ENCODE measurements at regions not wholly inside any gene's neighbourhood (a gene's known extent, or its start where the extent isn't known, plus 50 kb on each side); places are given as distances from the start of the nearest gene placed in this dataset.
"Not testable (repeated sequence)": the region's sequence is repeated elsewhere in the genome, so short reads cannot be mapped to it uniquely, and the experiment has no call there.

DNA sequence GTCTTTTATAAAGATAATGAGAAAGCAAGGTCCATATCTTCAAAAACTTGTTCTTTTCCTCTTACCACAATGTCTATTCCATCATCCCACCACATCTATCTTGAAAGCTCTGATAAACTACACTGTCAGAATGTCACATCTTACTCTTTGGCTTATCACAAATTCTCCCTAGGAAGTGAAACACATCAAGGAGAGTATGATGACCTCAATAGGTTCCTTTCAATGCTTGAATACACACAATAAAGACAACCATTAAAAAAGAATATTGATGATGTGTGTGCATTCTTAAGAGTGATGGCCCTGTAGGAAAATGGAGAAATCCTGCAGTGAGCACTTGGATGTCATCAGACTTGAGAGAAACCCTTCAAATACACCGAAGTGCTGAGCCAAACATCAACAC lies 918.1 kb upstream of the SORCS1 start:
- DNase-seq (ENCODE audit: low read depth): no peak

DNA sequence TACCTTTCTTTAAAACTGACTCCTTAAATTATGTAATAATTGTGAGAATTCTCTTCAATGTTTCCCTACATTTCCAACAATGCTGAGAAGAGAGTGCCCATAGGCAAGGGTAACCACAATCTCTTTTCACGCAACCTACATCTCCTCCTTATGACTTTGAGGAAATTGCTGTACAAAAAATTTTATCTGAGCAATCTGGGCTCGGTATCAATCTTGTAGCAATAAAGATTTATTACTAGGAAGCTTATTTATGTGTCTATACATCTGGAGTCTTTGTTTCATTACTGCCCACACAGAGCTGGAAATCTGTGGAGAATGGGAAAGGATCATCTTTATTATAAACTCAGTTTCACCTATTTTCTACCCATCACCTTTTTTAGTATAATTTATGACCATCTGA lies 913.8 kb upstream of the SORCS1 start:
- no peak for DNase-seq (ENCODE audit: low read depth)

DNA sequence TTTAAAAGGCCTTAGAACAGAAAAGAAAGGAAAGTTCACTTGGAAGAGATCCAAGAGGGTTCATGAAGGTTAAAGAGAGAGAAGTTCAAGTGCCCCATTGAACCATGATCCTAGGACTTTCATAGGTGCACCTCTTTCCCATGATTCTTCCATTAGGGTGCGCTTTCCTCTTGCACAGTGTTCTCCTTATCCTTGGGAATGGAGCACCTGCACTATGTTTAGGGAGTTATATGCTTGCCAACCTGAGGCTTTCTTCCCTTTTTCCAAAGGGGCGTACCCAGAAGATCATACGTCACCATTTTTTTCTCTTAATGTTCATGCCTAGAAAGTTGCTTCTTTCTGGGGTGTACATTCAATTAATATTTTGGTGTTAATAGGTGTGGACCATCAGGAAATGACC lies 908.0 kb upstream of the SORCS1 start:
- DNase-seq (ENCODE audit: low read depth): no peak

DNA sequence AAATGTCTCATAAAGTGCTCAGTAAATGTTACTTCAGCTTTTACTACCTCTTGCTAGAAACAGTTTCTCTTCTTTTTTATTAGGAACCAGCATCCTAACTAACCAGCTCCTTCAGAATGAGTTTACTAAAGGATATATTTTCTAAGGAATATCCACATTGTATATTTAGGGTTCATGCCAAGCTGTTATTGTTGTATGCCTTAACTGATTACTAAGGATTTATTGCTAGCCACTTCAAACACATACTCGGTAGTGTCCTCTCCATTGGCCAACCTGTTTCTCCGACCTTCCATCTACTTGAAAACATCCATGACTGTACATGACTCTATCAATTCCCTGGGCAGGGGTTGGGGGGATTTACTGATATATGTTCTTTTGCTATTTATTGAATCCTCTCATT lies 906.3 kb upstream of the SORCS1 start:
- DNase-seq (ENCODE audit: low read depth): no peak

DNA sequence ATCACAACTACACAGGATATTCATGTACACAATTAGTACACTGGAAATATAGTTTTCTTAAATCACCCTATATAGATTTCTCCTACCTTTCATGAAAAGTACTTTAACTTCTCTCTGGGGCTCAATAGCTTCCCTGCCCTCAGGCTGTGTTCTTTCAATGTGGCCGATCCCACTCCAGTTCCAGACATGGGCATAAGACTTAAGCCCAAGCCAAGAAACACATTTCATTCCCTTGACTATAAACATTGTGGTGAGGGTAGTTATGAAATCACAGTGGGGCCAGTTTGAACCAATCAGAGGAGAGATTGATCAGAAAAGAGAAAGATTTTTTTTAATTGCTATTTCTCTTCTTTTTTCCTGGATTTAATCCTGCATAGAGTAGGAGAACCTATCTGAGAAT lies 904.6 kb upstream of the SORCS1 start:
- DNase-seq (ENCODE audit: low read depth): no peak

DNA sequence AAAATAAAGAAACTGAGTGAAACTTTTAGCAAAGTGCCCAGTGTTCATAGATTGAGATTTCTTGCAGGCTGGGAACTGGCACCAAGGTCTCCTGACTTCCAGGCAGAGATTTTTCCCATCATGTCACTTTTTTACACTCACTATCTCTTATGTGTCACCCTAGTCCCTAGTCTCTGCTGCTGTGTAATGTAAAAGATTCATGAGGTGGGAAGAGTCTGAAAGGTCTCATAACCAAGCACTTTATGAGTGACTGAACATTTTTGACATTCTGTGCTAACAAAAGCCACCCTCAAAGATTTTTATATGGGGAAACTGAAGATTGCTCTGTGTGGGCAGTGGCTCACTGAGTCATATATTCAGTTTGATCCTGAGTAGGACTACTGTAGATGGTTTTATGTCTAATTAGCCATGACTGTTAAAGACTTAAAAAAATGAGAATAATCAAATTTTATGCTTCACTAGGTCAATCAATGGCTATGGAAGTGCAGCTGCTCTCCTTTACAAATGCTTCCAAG lies 900.3 kb upstream of the SORCS1 start:
- no peak for DNase-seq (ENCODE audit: low read depth)

DNA sequence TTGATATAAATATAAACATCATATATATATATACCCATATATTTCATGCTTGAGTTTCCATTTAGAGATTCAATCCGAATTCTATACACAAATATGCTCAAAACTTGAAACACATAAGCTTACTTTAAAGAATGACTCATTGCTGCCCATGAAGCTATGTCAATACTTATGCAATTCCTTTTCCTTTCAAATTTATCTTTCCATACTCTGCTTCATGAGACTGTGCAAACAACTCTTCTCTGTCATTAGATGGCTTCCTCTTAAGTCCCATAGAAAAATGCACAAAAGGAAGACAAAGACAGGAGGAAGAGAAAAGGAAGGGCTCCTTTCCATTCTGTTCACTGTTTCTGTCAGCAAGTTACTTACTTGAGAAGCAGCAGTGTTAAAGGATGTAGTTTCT lies 895.7 kb upstream of the SORCS1 start:
- no peak for DNase-seq (ENCODE audit: low read depth)

DNA sequence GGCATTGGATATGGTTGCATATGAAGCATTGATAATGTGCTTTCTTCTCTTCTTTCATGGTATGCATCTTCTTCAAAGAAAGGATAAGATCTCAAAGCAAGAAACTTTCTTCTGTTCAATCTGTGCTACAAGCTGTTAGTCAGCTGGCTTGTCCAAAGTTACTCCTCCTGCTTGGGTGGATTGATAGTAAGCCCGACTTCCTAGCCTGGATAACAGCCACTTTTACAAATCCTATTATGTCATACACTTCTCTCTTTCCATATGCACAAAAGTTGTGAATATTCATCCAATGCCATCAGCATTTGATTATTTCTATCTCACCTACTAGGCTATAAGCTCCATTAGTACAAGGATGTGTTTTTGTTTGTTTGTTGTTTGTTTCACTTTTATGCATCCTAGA lies 891.0 kb upstream of the SORCS1 start:
- no peak for DNase-seq (ENCODE audit: low read depth)

DNA sequence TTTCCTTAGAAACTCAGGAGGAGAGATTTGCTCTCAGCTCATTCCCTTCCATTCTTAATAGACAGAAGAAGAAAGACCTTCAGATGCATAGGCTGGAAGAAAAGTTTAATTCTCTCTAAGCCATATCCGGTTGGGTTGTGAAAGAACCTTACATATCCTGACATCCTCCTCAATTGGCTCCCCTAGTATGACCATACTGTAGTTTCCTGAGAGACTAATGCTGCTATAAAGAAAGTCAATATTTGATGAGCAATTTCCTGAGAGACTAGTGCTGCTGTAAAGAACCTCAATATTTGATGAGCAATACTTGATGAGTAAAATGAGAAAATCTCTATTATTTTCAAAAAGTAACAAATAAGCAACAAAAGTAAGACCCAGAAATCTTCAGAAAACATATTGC lies 888.5 kb upstream of the SORCS1 start:
- no peak for DNase-seq (ENCODE audit: low read depth)

DNA sequence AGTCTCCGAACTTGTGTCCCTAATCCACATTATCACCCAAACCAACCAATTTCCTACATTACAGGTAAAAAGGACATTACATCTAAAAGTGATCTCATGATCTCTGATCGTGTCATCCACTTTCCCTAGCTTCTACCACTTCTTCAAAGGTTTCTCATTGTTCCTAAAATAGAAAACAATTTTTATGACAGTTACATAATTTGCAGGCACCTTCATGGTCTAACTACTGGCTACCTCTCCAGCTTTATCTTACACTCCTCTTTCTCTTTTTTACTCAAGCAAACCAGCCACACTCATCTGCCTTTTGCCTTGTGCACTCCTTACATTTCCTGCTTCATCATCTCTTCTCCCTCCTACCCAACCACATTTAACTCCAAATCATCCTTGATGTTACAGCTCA lies 886.7 kb upstream of the SORCS1 start:
- no peak for DNase-seq (ENCODE audit: low read depth)

DNA sequence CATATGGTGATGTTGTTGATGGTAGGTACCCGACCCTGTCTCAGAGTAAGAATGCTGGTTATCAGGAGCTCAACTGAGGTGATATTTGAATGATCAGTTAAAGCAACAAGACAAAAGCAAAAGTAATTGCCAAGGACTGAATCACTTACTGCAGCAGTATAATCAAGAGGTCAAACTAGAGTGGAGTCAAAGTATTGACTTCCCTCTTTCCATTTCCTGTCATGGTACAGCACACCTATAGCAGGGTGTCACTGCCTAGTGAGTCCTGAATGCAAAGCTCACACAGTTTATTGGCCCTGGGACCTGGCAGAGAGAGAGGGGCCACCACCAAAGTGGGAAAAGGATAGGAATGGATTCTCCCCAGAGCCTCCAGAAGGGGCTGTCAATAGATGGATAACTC lies 886.1 kb upstream of the SORCS1 start:
- DNase-seq (ENCODE audit: low read depth): no peak

DNA sequence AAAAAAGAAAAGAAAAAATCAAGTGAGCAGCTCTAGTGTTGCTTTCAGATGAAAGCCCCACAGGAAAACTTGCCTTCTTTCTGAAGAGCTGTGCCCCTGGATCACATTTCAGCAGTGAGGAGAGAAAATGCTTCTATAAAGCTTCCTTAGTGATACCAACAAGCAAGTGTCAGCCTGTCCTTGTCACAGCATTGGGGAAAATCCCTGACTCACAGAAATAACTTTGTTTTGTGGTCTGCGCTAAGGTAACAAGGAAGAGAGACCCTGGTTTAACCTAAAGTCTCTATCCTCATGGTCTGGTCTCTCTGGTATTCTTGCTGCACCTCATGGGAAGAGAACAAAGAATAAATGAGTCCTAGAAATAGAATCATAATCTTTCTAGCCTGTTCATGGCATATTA lies 885.2 kb upstream of the SORCS1 start:
- DNase-seq (ENCODE audit: low read depth): no peak

DNA sequence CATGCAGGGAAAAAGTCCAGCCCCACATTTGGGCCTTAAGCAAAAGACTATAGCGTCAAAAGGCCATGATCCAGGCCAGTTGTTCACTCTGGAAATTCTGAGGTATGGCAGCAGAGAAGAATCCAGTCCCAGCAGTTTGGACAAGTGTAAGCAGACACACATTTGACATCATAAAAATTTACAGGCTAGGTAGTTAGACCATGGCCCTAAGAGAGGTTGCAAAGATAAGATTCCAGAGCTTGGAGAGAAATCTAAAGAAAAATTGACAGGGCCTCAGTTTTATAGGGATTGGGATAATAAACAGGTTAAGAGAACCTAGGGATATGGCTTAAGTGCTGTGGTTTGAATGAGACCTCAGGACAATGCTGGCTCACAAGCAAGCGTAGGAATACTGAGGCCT lies 884.4 kb upstream of the SORCS1 start:
- no peak for DNase-seq (ENCODE audit: low read depth)

DNA sequence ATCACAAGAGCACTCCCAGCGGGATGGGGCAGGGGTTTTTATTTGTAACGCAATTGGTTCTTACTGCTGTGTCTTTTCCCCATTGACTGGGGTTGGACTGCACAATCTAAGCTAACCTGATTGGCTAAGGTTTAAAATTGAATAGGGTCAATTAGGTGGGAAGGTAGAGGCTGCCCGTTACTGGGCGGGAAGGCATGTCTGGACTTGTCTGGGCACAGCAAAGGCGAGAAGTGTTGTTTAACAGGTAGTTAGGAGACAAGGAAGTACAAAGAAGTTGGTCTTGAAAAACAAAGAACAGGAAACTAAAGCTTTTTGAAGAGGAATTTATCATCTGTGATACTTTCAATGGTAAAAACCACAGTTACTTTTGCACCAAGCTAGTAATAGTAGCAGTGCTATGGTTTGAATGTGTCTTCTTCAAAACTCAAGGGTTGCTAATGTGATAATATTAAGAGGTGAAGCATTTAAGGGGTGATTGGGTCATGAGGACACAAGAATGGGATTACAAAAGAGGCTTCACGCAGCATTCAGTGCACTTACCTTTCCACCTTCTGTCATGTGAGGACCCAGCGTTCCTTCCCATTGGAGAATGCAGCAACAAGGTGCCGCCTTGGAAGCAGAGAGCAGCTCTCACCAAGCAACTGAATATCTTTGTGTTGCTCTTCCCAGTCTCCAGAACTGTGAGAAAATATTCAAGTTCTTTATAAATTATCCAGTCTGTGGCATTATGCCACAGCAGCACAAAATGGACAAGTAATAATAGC lies 875.5 kb upstream of the SORCS1 start:
- DNase-seq (ENCODE audit: low read depth): no peak

DNA sequence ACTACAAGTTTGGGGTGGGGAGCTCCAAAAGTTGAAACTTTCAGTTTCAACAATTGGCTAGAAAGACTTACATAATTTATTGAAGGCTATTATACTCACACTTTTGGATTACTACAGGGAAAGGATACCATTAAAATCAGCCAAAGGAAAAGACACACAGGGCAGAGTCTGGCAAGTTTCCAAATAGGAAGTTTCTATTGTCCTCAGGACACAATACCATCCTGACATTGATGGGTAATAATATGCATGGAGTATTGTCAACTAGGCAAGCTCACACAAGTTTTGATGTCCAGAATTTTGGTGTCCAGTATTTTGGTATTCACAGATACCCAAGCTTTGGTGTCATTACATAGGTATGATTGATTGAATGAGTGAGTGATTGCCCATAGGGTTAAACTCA lies 872.6 kb upstream of the SORCS1 start:
- DNase-seq (ENCODE audit: low read depth): no peak

DNA sequence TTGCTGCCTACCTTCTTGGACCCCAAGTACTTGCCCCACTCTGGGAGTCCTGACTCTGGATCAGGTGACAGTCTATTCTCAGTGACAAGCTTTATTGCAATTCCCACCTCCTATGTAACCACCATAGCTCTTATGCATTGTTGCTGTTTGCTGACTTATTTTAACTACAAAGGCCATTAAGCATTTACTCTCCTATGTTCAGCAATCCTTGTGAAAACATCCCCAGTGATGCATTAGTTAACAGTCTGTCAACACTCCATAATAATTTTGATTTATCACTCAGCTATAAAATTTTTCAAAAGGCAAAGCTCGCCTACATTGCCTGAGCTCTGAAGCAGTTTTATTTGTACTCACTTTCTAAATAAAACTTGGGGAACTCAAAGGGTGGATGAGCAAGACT lies 871.8 kb upstream of the SORCS1 start:
- no peak for DNase-seq (ENCODE audit: low read depth)

DNA sequence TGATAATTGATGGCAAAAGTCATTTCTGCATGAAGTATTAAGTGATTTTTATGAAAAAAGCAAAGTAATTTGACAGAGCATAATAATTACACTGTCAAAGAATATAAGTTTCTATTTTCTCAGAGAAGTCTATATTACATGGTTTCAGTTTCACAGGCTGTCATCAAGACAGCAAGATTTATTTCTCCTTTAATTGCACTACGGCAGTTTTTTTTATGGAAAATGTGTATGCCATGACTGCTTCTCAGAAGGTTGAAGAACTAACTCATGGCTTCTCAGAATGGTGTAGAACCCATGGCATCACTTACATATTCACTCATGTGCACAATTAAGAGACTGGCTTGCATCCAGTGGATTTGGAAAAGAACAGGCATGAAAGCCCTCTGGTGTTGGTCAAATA lies 870.3 kb upstream of the SORCS1 start:
- DNase-seq (ENCODE audit: low read depth): no peak

DNA sequence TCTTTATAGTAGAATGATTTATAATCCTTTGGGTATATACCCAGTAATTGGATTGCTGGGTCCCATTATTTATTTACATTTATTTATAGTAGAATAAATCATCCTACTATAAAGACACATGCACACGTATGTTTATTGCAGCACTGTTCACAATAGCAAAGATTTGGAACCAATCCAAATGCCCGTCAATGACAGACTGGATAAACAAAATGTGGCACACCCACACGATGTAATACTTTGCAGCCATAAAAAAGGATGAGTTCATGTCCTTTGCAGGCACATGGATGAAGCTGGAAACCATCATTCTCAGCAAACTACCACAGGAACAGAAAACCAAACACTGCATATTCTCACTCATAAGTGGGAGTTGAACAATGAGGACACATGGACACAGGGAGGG lies 869.0 kb upstream of the SORCS1 start:
- not testable (repeated sequence) for DNase-seq (ENCODE audit: low read depth)

DNA sequence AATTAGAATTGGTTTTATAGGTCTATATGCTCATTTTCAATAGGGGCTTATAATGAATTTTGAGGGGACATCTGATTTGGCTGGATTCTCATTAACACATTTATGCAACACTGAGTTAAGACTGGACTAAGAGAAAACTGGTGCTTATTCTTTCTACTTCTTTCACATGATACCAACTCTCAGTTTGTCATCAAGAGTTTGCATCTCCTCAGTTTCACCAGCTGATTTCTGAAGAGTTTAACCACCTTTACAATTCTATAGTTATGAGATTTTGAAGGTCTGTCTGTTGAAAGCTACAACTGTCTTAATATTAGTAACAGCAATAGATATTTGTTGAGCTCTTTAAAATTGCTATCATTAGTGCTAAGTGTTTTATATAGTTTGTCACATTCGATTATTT lies 867.0 kb upstream of the SORCS1 start:
- no peak for DNase-seq (ENCODE audit: low read depth)

DNA sequence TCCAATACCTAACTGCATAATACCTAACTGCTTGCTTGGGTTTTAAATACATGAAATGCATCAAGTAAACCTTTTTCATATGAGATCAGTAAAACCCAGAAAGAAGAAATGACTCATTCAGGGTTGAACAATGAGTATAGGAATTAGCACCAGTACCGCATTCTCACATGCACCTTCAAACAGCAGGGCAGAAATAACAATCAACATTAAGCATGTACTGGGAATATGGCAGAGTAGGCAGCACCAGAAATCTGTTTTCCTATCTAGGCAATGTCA lies 850.3 kb upstream of the SORCS1 start:
- DNase-seq (ENCODE audit: low read depth): no peak

DNA sequence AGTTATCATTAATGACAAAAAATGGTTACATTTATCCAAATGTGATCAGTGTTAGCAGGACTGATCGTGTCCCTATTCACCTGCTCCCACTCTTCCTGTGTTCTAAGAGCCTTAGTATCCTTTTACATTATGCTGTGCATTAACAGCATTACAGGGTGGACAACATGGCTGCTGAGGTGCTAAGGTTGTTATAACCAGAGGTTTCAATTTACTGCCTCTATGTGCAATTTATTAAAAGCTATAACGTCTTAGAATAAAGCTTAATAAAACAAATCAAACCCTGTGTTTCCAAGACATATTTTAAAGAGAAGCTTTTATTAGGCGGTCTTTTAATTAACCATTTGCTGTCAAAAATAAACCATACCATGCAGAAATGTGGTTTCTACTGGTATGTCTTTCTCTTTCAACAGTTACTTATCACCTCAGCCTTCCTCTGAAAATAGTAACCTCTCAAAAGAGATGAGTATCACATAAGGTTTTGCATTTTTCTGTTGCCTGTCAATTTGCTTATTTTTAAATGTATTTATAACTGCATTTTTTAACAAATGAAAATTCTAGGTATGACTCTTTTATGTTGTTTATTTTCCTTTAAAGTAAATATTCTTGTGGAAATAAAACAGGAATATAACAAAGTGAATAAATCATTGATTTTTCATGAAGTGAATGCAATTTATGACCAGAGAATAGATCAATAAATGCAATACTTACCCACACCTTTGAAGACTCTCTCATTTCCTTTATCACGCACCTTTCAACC lies 849.8 kb upstream of the SORCS1 start:
- no peak for DNase-seq (ENCODE audit: low read depth)

DNA sequence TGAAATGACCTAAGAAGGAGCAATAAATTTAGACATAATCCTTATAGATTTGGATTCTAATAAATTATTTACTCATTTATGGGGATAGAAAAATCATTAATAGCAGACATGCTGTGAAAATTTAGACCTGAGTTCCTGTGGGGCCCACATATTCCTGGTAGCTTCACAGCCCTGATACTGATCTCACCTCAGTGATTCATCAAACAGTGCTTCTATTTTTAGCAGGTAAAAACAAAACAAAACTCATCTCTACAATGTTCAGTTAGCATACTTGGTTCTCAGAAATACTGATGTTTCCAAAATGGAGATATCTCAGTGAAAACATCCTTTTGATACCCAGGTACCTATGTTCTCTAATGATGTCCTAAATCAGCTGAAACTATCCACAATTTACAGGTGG lies 841.1 kb upstream of the SORCS1 start:
- no peak for DNase-seq (ENCODE audit: low read depth)

DNA sequence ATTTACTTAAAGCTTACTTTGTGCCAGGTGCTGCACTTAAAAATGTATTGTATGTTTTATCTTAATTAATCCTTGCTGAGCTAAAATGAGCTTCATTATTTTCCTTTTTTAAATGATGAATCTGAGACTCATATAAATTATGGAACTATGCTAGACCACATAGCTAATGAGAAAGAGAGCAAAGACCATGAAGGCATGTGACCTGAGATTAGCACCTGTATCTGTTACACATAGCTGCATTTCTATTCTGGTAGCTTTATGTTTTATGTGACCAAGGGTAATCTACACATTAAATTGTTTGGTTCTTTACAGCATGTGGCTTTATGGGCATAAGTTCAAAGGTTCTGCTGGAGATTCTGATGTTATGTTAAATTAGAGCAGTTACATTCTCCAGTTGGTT lies 839.1 kb upstream of the SORCS1 start:
- no peak for DNase-seq (ENCODE audit: low read depth)

DNA sequence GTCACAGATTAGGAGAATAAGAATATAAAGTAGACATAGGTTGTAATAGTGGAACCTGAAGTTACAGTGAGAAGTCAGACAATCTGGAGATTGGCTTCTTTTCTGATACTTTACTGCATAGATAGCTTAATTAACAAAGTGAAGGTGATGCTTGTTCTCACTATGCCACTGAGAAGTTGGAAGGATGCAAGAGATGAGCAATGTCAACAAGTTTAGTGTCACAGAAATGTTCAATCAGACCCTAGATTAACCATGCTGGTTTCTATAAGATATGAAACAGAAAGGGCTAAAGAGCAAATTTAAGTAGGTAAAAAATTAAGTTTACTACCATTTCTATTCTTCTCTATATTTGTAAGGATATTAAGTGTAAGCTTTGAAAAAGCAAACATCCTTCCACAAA lies 838.6 kb upstream of the SORCS1 start:
- DNase-seq (ENCODE audit: low read depth): no peak
